Upper lobe of right lung (tissue), 1 donor: ENCODE measurements at regions not wholly inside any gene's neighbourhood (a gene's known extent, or its start where the extent isn't known, plus 50 kb on each side); places are given as distances from the start of the nearest gene placed in this dataset.

Source experiments
- ATAC-seq: fragments of 200-7000 bp; cut with Tn5 transposase; one replicate; pipeline ENCODE4 v1.9.1; 2020; ENCODE audit warnings: mild to moderate bottlenecking, moderate library complexity
- DNase-seq: peaks from one replicate; pipeline ENCODE4 v3.0.0-alpha.2; 2020
- H3K27ac ChIP-seq: fragments of 200-600 bp; one replicate; pipeline ENCODE4 v1.8.0; 2022
- H3K27me3 ChIP-seq: fragments of 200-600 bp; one replicate; pipeline ENCODE4 v1.8.0; 2022; ENCODE audit warnings: mild to moderate bottlenecking
- H3K36me3 ChIP-seq: fragments of 200-600 bp; one replicate; pipeline ENCODE4 v1.8.0; 2022
- H3K4me1 ChIP-seq: fragments of 200-600 bp; one replicate; pipeline ENCODE4 v1.8.0; 2022
- H3K4me3 ChIP-seq: fragments of 200-600 bp; one replicate; pipeline ENCODE4 v1.8.0; 2022; ENCODE audit warnings: mild to moderate bottlenecking
- H3K9me3 ChIP-seq: fragments of 200-600 bp; one replicate; pipeline ENCODE4 v1.8.0; 2022
- CTCF ChIP-seq: fragments of 200-600 bp; IDR thresholded peaks from one replicate; pipeline ENCODE4 v1.8.0; 2022; ENCODE audit warnings: antibody characterized with exemption
- intact Hi-C: fragments of 100-400 bp; cut with DNase I; formaldehyde crosslinking; loops from one replicate; pipeline ENCODE4 v1.11.0; 2022
- donor health status: DM: no; HTN: yes; CAD: no; lungs with severe emphysema.

GRCh38 chr22:49014227-49015201 lies 813.2 kb downstream of the BRD1 start:
- intact Hi-C loops, result no loop called here
- Histone ChIP-seq H3K27me3 (no peaks in the 10 kb centered on the region), H3K9me3 (no peaks in the 10 kb centered on the region), H3K27ac (no peak overlapping the region), H3K4me3 (no peak overlapping the region), H3K4me1 (no peaks in the 10 kb centered on the region), H3K36me3 (no peaks in the 10 kb centered on the region)
- ATAC-seq (no peak), DNase-seq (peak; percentile 56)
- TF ChIP-seq CTCF, result no peak

- DNase-seq (peak; percentile 54), ATAC-seq (no peak)
- intact Hi-C loops, result no loop called here
- Histone ChIP-seq H3K9me3 (no peaks in the 10 kb centered on the region), H3K36me3 (no peaks in the 10 kb centered on the region), H3K4me1 (no peaks in the 10 kb centered on the region), H3K27me3 (no peaks in the 10 kb centered on the region), H3K27ac (no peak overlapping the region), H3K4me3 (no peak overlapping the region)
- no peak for TF ChIP-seq CTCF
Observed at GRCh38 chr22:49013707-49014106, 814.0 kb downstream of the BRD1 start.

GRCh38 chr22:49012712-49013395 lies 814.8 kb downstream of the BRD1 start:
- H3K36me3 ChIP-seq, result no peaks in the 10 kb centered on the region
- no peak for ATAC-seq
- H3K4me1 ChIP-seq, result no peaks in the 10 kb centered on the region
- no peaks in the 10 kb centered on the region for H3K9me3 ChIP-seq
- no peak overlapping the region for H3K4me3 ChIP-seq
- intact Hi-C loops, result no loop called here
- H3K27ac ChIP-seq, result no peak overlapping the region
- H3K27me3 ChIP-seq, result no peaks in the 10 kb centered on the region
- TF ChIP-seq CTCF, result no peak
- no peak for DNase-seq

- no peaks in the 10 kb centered on the region for H3K9me3 ChIP-seq
- no peaks in the 10 kb centered on the region for H3K36me3 ChIP-seq
- no peak for ATAC-seq
- no peak for TF ChIP-seq CTCF
- intact Hi-C loops, result no loop called here
- no peak for DNase-seq
- H3K27ac ChIP-seq, result no peak overlapping the region
- no peaks in the 10 kb centered on the region for H3K4me1 ChIP-seq
- no peaks in the 10 kb centered on the region for H3K27me3 ChIP-seq
- no peak overlapping the region for H3K4me3 ChIP-seq
Observed at GRCh38 chr22:49011769-49012648, 815.7 kb downstream of the BRD1 start.

GRCh38 chr22:49011379-49011768 lies 816.3 kb downstream of the BRD1 start:
- Histone ChIP-seq H3K36me3 (no peaks in the 10 kb centered on the region), H3K27me3 (no peaks in the 10 kb centered on the region), H3K4me1 (no peaks in the 10 kb centered on the region), H3K27ac (no peak overlapping the region), H3K4me3 (no peak overlapping the region), H3K9me3 (no peaks in the 10 kb centered on the region)
- no peak for ATAC-seq
- no peak for TF ChIP-seq CTCF
- intact Hi-C loops, result no loop called here
- DNase-seq, result no peak
